ENCODE measurements at regions not wholly inside any gene's neighbourhood (a gene's known extent, or its start where the extent isn't known, plus 50 kb on each side); places are given as distances from the start of the nearest gene placed in this dataset.

DNA sequence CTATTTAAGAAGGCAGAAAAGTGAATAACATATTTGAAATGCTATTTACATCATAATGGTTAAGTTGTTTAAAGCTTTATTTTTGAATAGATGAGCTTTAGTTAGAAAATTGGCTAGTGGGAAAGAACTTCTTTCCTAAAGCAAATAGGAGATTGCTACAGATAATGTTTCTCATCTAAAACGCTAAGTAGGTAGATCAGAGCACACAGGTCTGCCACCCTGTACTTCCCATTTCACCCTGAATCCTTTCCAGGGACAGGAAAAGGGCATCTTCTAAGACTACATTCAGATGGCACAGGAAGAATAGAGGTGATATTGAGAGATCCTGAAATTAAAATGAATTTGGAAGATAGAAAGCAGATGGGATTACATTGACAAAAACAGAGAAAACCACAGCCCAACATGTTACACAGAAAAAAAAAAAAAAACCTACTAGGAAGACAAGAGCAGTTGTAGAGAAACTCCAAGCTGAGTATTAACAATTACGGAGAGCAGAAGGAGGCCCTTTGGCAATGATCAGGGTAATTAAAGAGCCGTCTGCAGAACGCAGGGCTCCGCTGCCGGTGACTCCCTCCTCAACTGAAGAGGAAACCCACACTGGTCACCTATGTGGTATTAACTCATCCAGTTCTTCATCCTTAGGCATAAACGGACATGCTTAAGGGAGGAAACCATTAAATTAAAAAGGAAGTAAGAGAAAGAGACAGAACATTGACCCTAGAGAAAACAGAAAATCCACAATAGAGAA lies 53.6 kb upstream of the MAP10 start:
- no peak for TF ChIP-seq POLR2A (IDR thresholded peaks at IDR 0.05)
- TF ChIP-seq, protein P1, sequence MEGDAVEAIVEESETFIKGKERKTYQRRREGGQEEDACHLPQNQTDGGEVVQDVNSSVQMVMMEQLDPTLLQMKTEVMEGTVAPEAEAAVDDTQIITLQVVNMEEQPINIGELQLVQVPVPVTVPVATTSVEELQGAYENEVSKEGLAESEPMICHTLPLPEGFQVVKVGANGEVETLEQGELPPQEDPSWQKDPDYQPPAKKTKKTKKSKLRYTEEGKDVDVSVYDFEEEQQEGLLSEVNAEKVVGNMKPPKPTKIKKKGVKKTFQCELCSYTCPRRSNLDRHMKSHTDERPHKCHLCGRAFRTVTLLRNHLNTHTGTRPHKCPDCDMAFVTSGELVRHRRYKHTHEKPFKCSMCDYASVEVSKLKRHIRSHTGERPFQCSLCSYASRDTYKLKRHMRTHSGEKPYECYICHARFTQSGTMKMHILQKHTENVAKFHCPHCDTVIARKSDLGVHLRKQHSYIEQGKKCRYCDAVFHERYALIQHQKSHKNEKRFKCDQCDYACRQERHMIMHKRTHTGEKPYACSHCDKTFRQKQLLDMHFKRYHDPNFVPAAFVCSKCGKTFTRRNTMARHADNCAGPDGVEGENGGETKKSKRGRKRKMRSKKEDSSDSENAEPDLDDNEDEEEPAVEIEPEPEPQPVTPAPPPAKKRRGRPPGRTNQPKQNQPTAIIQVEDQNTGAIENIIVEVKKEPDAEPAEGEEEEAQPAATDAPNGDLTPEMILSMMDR (IDR thresholded peaks at IDR 0.05): no peak

All from esophagus squamous epithelium (tissue), 4 donors.